Right atrium auricular region (tissue), 2 donors: ENCODE measurements at regions not wholly inside any gene's neighbourhood (a gene's known extent, or its start where the extent isn't known, plus 50 kb on each side); places are given as distances from the start of the nearest gene placed in this dataset.

Source experiments
- DNase-seq: peaks from one replicate; pipeline ENCODE4 v3.0.0-alpha.2; 2019; ENCODE audit warnings: low spot score
- H3K27ac ChIP-seq, 2 donors: fragments of 200-600 bp; sonication (generic); 1 replicate in 1 of 2; 2 replicates in 1 of 2; pipeline ENCODE4 v1.5.1; 2016 to 2019
- H3K27me3 ChIP-seq, 2 donors: fragments of 200-600 bp; sonication (generic); one replicate each; pipeline versions ENCODE4 v1.5.1 to v1.6.0; 2017 to 2019
- H3K36me3 ChIP-seq: fragments of 200-600 bp; sonication (generic); one replicate; pipeline ENCODE4 v1.5.1; 2016
- H3K4me1 ChIP-seq, 2 donors: fragments of 200-600 bp; sonication (generic); one replicate each; pipeline versions ENCODE4 v1.5.1 to v1.6.0; 2017 to 2019
- H3K4me3 ChIP-seq, 2 donors: fragments of 200-600 bp; sonication (generic); 1 replicate in 1 of 2; 2 replicates in 1 of 2; pipeline ENCODE4 v1.5.1; 2017 to 2019; ENCODE audit warnings: mild to moderate bottlenecking in 1 of 2, moderate library complexity in 1 of 2
- H3K9me3 ChIP-seq, 2 donors: fragments of 200-600 bp; sonication (generic); one replicate each; pipeline ENCODE4 v1.5.1; 2019
- CTCF ChIP-seq, 2 donors: fragments of 200-600 bp; sonication (generic); IDR thresholded peaks; one replicate each; pipeline ENCODE4 v1.5.1; 2019; ENCODE audit warnings: antibody characterized with exemption in 2 of 2

GRCh38 chr11:98565311-98565710 is 455.4 kb upstream of the CNTN5 start:
- Histone ChIP-seq H3K4me1 (no peaks in the 10 kb centered on the region), H3K9me3 (no peaks in the 10 kb centered on the region), H3K36me3 (no peaks in the 10 kb centered on the region), H3K27ac (no peak overlapping the region), H3K27me3 (no peaks in the 10 kb centered on the region), H3K4me3 (no peak overlapping the region)
- DNase-seq: no peak
- no peak for TF ChIP-seq CTCF (IDR thresholded peaks at IDR 0.05)

- H3K4me1 ChIP-seq: no peaks in the 10 kb centered on the region
- H3K36me3 ChIP-seq: no peaks in the 10 kb centered on the region
- no peak overlapping the region for H3K4me3 ChIP-seq
- H3K27me3 ChIP-seq: no peaks in the 10 kb centered on the region
- TF ChIP-seq CTCF (IDR thresholded peaks at IDR 0.05): no peak
- no peak overlapping the region for H3K27ac ChIP-seq
- DNase-seq: no peak
- no peaks in the 10 kb centered on the region for H3K9me3 ChIP-seq
Observed at GRCh38 chr11:98566978-98567377, 453.8 kb upstream of the CNTN5 start.

- H3K36me3 ChIP-seq: no peaks in the 10 kb centered on the region
- DNase-seq: no peak
- TF ChIP-seq CTCF (IDR thresholded peaks at IDR 0.05): no peak
- H3K9me3 ChIP-seq: no peaks in the 10 kb centered on the region
- H3K27me3 ChIP-seq: no peaks in the 10 kb centered on the region
- no peaks in the 10 kb centered on the region for H3K4me1 ChIP-seq
- no peak overlapping the region for H3K27ac ChIP-seq
- no peak overlapping the region for H3K4me3 ChIP-seq
Observed at GRCh38 chr11:98568013-98568412, 452.7 kb upstream of the CNTN5 start.

GRCh38 chr11:98572941-98573340 is 447.8 kb upstream of the CNTN5 start:
- H3K27me3 ChIP-seq: no peaks in the 10 kb centered on the region
- TF ChIP-seq CTCF (IDR thresholded peaks at IDR 0.05): no peak
- no peaks in the 10 kb centered on the region for H3K4me1 ChIP-seq
- no peaks in the 10 kb centered on the region for H3K36me3 ChIP-seq
- H3K9me3 ChIP-seq: no peaks in the 10 kb centered on the region
- no peak for DNase-seq
- no peak overlapping the region for H3K27ac ChIP-seq
- H3K4me3 ChIP-seq: no peak overlapping the region

GRCh38 chr11:98587884-98588283 is 432.9 kb upstream of the CNTN5 start:
- H3K4me1 ChIP-seq: no peaks in the 10 kb centered on the region
- H3K9me3 ChIP-seq: no peaks in the 10 kb centered on the region
- no peak overlapping the region for H3K27ac ChIP-seq
- no peak overlapping the region for H3K4me3 ChIP-seq
- TF ChIP-seq CTCF (IDR thresholded peaks at IDR 0.05): no peak
- no peaks in the 10 kb centered on the region for H3K27me3 ChIP-seq
- DNase-seq: no peak
- H3K36me3 ChIP-seq: no peaks in the 10 kb centered on the region

- no peaks in the 10 kb centered on the region for H3K9me3 ChIP-seq
- no peaks in the 10 kb centered on the region for H3K4me1 ChIP-seq
- no peak for DNase-seq
- H3K36me3 ChIP-seq: no peaks in the 10 kb centered on the region
- H3K4me3 ChIP-seq: no peak overlapping the region
- H3K27me3 ChIP-seq: no peaks in the 10 kb centered on the region
- H3K27ac ChIP-seq: no peak overlapping the region
- TF ChIP-seq CTCF (IDR thresholded peaks at IDR 0.05): no peak
Observed at GRCh38 chr11:98589967-98590366, 430.8 kb upstream of the CNTN5 start.
